Gastroesophageal sphincter (tissue), 4 donors: ENCODE measurements at regions not wholly inside any gene's neighbourhood (a gene's known extent, or its start where the extent isn't known, plus 50 kb on each side); places are given as distances from the start of the nearest gene placed in this dataset.

Experiments
- ATAC-seq: fragments of 150-250 bp; one replicate; pipeline ENCODE4 v1.9.1; 2016; ENCODE audit warnings: mild to moderate bottlenecking, moderate library complexity
- H3K27ac ChIP-seq, 4 donors: fragments of 200-600 bp; sonication (generic) in 3 of 4; 1 replicate in 3 of 4; 2 replicates in 1 of 4; pipeline ENCODE4 v1.5.1; 2016 to 2019
- H3K27me3 ChIP-seq: fragments of 200-600 bp; sonication (generic); one replicate; pipeline ENCODE4 v1.5.1; 2019
- H3K36me3 ChIP-seq, 2 donors: fragments of 200-600 bp; sonication (generic); one replicate each; pipeline ENCODE4 v1.5.1; 2019; ENCODE audit warnings: control low read depth in 1 of 2
- H3K4me1 ChIP-seq, 3 donors: fragments of 200-600 bp; sonication (generic); 1 replicate in 2 of 3; 2 replicates in 1 of 3; pipeline ENCODE4 v1.5.1; 2016 to 2019; ENCODE audit warnings: control low read depth in 2 of 3
- H3K4me3 ChIP-seq, 2 donors: fragments of 200-600 bp; sonication (generic); one replicate each; pipeline ENCODE4 v1.5.1; 2019; ENCODE audit warnings: mild to moderate bottlenecking in 1 of 2, moderate library complexity in 1 of 2
- H3K9me3 ChIP-seq, 3 donors: fragments of 200-600 bp; sonication (generic); one replicate each; pipeline ENCODE4 v1.5.1; 2017 to 2019; ENCODE audit warnings: control low read depth in 2 of 3
- EP300 ChIP-seq: sonication (generic); formaldehyde crosslinking; IDR thresholded peaks from one replicate; pipeline ENCODE4 v1.6.1; 2017; ENCODE audit warnings: antibody characterized with exemption, mild to moderate bottlenecking
- POLR2A ChIP-seq, 2 donors: fragments of 450-650 bp; IDR thresholded peaks; one replicate each; pipeline ENCODE4 v1.6.1; 2017; ENCODE audit warnings: antibody characterized with exemption in 2 of 2, mild to moderate bottlenecking in 2 of 2, moderate library complexity in 1 of 2
- POLR2AphosphoS5 ChIP-seq: sonication (generic); formaldehyde crosslinking; IDR thresholded peaks from one replicate; pipeline ENCODE4 v1.6.1; 2017; ENCODE audit warnings: antibody characterized with exemption
- WGBS, 2 donors: methylation state at CpG; one replicate each; pipeline ENCODE4 v1.1.5; 2018; ENCODE audit warnings: low coverage in 1 of 2; 5-methylcytosine and 5-hydroxymethylcytosine counted together
- TF ChIP-seq, protein P1 (sequence below), 4 experiments: fragments of 200-600 bp in 2 of 4; fragments of 450-650 bp in 2 of 4; sonication (generic) in 1 of 4; IDR thresholded peaks; one replicate each; pipeline ENCODE4 v1.5.1; 2017 to 2019; ENCODE audit warnings: antibody characterized with exemption in 4 of 4, mild to moderate bottlenecking in 2 of 4, moderate library complexity in 2 of 4

DNA sequence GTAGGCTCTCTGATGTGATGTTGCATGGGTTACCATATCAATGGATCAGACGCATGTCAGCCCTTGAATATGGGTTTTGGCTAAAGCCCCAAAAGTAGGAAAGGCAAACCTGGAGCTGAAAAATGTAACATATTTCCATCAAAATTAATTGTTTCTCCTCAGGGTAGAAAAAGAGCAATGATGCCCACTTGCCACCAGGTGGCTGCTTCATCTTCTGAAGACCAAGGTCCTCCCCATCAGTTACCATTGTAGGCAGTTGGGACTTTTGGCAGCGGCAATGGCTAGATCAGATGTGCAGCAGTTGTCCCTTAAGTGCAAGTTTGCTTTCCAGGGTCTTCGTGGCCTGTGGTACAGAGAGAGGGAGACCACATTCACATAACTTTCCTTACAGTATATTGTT is 118.2 kb downstream of the NAF1 start:
- ATAC-seq, result no peak
- no peak overlapping the region for H3K27ac ChIP-seq
- H3K36me3 ChIP-seq, result no peaks in the 10 kb centered on the region
- no peak for TF ChIP-seq POLR2A (IDR thresholded peaks at IDR 0.05)
- TF ChIP-seq, protein P1, sequence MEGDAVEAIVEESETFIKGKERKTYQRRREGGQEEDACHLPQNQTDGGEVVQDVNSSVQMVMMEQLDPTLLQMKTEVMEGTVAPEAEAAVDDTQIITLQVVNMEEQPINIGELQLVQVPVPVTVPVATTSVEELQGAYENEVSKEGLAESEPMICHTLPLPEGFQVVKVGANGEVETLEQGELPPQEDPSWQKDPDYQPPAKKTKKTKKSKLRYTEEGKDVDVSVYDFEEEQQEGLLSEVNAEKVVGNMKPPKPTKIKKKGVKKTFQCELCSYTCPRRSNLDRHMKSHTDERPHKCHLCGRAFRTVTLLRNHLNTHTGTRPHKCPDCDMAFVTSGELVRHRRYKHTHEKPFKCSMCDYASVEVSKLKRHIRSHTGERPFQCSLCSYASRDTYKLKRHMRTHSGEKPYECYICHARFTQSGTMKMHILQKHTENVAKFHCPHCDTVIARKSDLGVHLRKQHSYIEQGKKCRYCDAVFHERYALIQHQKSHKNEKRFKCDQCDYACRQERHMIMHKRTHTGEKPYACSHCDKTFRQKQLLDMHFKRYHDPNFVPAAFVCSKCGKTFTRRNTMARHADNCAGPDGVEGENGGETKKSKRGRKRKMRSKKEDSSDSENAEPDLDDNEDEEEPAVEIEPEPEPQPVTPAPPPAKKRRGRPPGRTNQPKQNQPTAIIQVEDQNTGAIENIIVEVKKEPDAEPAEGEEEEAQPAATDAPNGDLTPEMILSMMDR (IDR thresholded peaks at IDR 0.05), result peak in 1 of 4 experiments; percentile 31
- no peak overlapping the region for H3K4me3 ChIP-seq
- WGBS, 2 donors, result 73 to 76% methylated on average over 2 to 3 of the region's 3 CpGs
- H3K27me3 ChIP-seq, result no peaks in the 10 kb centered on the region
- no peaks in the 10 kb centered on the region for H3K4me1 ChIP-seq
- H3K9me3 ChIP-seq, result no peaks in the 10 kb centered on the region

DNA sequence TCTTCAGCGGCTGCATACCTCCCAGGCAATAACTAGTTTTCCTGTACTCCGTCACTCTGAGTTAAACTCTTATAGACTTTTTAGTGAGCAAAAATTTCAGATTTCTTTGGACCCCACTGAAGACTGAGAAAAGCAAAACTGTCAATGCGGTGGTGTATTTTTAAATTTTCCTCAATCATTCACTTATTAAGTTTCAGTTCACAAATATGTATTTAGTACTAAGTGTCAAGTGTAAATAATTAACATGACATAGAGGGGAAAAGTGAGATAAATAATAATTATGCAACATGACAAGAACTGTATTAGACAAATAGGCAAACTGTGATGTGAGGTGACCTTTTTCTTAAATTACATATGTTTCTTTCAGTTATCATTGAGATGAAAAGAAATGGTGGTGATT is 124.4 kb downstream of the NAF1 start:
- H3K27ac ChIP-seq, result no peak overlapping the region
- TF ChIP-seq POLR2A (IDR thresholded peaks at IDR 0.05), result no peak
- TF ChIP-seq, protein P1 (IDR thresholded peaks at IDR 0.05), result no peak
- no peak overlapping the region for H3K4me3 ChIP-seq
- no peaks in the 10 kb centered on the region for H3K4me1 ChIP-seq
- no peak for ATAC-seq
- no peaks in the 10 kb centered on the region for H3K9me3 ChIP-seq
- no peaks in the 10 kb centered on the region for H3K36me3 ChIP-seq
- 78 to 92% methylated on average over 3 of the region's 3 CpGs for WGBS, 2 donors
- H3K27me3 ChIP-seq, result no peaks in the 10 kb centered on the region

DNA sequence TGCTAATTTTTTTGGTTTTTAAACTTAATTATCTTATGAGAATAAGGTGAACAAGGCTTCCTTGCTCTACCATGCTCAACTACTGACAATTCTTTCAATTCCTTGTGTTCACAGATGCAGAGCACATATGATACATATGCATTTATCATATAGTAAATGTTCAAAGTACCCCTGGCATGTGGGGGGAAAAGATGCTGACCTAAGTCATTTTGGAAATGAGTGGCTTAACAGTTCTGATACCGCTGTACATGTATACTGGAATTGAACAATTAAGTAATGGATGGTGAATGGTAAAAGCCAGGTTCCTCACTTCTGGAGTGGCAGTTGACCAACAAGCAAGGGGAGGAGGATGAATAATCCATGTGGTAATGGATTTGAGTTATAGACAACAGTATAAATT is 149.6 kb downstream of the NAF1 start:
- H3K4me3 ChIP-seq, result no peak overlapping the region
- H3K4me1 ChIP-seq, result no peaks in the 10 kb centered on the region
- 100% methylated on average over 1 of the region's 1 CpG for WGBS, 2 donors
- H3K9me3 ChIP-seq, result no peaks in the 10 kb centered on the region
- H3K36me3 ChIP-seq, result no peaks in the 10 kb centered on the region
- no peaks in the 10 kb centered on the region for H3K27me3 ChIP-seq
- no peak for ATAC-seq
- no peak overlapping the region for H3K27ac ChIP-seq
- TF ChIP-seq EP300, result no peak
- TF ChIP-seq, protein P1 (IDR thresholded peaks at IDR 0.05), result no peak
- TF ChIP-seq POLR2A (IDR thresholded peaks at IDR 0.05), result no peak
- TF ChIP-seq POLR2AphosphoS5, result no peak

DNA sequence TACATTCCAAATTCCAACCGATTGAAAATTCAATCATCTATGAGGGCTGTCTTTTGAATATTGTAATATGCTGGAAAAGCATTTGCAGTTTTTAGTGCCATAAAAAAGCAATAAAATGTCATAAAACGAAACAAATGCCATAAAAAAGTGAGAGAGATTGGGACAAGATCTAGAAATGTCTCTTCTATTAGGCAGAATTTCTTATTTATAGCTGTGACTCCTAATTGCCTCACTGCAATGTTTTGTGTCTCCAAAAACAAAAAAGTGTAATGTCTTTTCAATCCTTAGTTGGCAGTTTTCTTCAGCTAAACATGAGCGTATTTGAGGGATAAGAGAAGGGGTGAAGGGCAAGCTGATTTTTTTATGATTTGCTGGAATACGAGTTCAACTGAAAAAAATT is 153.9 kb downstream of the NAF1 start:
- Histone ChIP-seq H3K4me3 (no peak overlapping the region), H3K9me3 (peaks cover 0 to 10% (median 0%) of the 10 kb centered on the region in 3 donors), H3K27me3 (no peaks in the 10 kb centered on the region), H3K27ac (no peak overlapping the region), H3K36me3 (no peaks in the 10 kb centered on the region), H3K4me1 (no peaks in the 10 kb centered on the region)
- WGBS, 2 donors, result 33 to 44% methylated on average over 4 of the region's 4 CpGs
- TF ChIP-seq, protein P1 (IDR thresholded peaks at IDR 0.05), result no peak
- no peak for TF ChIP-seq POLR2AphosphoS5
- no peak for TF ChIP-seq EP300
- TF ChIP-seq POLR2A (IDR thresholded peaks at IDR 0.05), result no peak
- ATAC-seq, result no peak

DNA sequence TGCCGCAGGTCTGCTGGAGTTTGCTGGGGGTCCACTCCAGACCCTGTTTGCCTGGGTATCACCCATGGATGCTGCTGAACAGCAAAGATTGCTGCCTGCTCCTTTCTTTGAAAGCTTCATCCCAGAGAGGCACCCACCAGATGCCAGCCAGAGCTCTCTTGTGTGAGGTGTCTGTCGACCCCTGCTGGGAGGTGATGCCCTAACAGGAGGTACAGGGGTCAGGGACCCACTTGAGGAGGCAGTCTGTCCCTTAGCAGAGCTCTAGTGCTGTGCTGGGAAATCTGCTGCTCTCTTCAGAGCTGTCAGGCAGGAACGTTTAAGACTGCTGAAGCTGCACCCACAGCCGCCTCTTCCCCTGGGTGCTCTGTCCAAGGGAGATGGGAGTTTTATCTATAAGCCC is 162.7 kb downstream of the NAF1 start:
- Histone ChIP-seq H3K4me1 (no peaks in the 10 kb centered on the region), H3K27me3 (no peaks in the 10 kb centered on the region), H3K36me3 (no peaks in the 10 kb centered on the region), H3K9me3 (peaks cover 0 to 25% (median 0%) of the 10 kb centered on the region in 3 donors), H3K4me3 (no peak overlapping the region), H3K27ac (no peak overlapping the region)
- TF ChIP-seq POLR2A (IDR thresholded peaks at IDR 0.05) (no peak), EP300 (no peak), POLR2AphosphoS5 (no peak)
- TF ChIP-seq, protein P1 (IDR thresholded peaks at IDR 0.05), result no peak
- WGBS, 2 donors, result 100% methylated on average over 1 of the region's 4 CpGs; no CpG with 5 or more reads in 1 of the 2 donors
- ATAC-seq, result no peak
